ENCODE measurements at regions not wholly inside any gene's neighbourhood (a gene's known extent, or its start where the extent isn't known, plus 50 kb on each side); places are given as distances from the start of the nearest gene placed in this dataset.

GRCh38 chr22:48256041-48256739, 1493.7 kb downstream of the TBC1D22A start:
- no peak for DNase-seq

DNA sequence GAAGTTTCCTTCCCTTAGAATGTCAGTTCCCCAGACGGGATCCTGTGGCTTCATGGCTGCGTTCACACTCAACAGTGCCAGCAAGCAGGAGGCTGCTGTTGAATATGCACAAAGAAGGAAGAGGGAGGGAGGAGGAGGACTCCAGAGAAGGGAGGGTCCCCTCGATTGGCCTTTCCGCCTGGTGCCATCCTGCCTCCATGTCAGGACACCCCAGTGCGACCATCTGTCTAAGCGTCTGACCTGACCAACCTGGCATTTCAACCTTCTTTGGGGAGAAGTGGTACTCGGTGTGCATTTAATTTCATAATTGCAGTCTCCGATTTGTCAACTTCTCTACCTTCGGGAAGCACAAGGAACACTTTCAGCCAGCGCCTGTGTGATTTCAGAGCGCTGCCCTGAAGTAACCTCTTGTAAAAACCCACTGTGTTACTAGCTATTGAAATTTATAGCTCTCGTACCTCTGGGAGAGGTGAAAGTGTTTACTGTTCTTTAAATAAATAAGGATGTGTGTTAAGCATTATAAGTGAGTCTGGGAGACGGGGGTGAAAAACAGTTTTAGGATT, 1491.9 kb downstream of the TBC1D22A start:
- DNase-seq, result no peak

- DNase-seq, result no peak
Measured at GRCh38 chr22:48253573-48253972, 1491.1 kb downstream of the TBC1D22A start.

- no peak for DNase-seq
Measured at GRCh38 chr22:48253136-48253535, 1490.7 kb downstream of the TBC1D22A start.

DNA sequence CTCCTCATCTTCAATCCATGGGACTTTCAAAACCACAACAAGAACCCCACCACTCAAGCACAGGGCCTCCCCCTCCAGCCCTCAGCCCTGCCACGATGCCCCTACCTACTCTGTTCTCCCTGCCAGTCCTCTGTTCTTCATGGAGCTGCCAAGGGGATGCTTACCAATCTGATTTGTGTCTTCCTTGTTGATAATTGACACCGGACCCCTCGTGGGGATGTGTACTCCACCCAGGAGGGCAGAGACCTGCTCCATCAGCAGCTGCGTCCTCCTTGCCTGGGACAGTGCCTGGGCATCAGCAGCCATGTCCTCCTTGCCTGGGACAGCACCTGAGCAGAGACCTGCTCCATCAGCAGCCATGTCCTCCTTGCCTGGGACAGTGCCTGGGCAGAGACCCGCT, 1489.2 kb downstream of the TBC1D22A start:
- DNase-seq, result no peak

GRCh38 chr22:48250937-48251530, 1488.6 kb downstream of the TBC1D22A start:
- DNase-seq, result no peak

DNA sequence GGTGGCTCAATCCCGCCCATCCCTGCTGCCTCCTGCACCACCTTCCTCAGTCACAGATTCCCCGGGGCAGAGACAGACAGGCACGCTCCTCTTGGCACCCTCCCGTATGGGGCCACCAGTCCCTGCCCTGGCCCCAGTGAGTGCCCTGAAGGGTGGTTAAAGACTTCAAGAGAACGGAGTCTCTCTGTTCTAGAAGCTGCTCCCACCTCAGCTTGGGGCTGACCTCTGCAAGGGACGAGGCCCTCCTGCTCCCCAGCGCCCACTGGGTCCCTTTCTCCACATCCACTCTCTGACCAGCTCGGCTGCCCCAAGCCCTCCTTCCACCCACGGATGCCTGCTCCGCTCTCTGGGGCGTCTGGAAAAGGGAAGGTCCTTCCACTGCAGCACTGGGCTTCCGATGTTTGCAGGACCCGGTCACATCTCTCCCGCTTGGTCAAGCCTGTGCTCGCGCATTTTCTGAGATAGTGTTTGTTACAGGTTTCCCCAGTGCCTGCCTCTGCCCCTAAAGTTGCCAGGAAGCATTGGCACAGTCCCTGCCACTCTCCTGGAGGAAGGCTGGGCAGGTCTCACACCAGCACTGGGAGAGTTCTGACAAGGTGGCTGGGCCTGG, 1487.9 kb downstream of the TBC1D22A start:
- DNase-seq, result no peak

DNA sequence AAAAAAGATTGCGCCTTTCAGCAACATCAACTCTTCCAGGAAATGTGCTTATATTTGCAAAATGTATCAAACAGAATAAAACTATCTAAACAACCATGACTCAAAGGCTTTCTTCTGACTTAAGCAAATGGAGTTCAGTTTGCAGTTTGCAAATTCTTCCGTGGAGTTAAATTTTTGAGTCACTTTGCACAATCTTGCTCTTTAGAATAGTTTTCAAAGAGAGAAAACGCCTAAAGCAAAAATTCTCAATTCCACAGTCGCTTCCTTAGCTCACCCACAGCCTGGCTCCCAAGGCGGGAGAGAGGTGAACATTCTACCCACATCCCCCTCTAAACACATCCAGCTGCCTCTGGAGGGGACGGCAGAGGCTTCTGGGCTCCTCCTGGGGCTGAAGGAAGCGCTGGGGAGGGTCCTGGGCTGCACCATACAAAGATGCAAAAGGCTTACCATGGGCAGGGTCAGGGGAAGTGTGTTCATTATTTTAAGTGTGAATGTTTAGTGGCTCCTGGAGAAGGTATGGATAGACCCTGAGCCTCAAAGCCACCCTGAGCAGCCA, 1487.3 kb downstream of the TBC1D22A start:
- DNase-seq, result no peak

GRCh38 chr22:48248901-48249455, 1486.5 kb downstream of the TBC1D22A start:
- DNase-seq, result no peak

GRCh38 chr22:48247829-48248228, 1485.4 kb downstream of the TBC1D22A start:
- no peak for DNase-seq

DNA sequence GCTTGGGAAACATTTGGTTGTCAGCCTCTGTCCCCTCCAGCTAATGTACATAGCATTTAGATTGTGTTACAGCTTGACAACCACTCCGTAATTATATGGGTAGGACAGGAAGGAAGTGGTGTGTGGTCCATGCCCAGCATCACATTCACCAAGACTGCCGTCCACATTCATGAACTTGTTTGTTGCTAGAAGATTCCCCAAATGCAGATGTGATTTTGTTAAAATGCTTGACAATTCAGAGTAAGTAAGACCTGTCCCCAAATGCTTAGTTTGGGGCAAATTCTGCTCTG, 1482.7 kb downstream of the TBC1D22A start:
- no peak for DNase-seq

DNA sequence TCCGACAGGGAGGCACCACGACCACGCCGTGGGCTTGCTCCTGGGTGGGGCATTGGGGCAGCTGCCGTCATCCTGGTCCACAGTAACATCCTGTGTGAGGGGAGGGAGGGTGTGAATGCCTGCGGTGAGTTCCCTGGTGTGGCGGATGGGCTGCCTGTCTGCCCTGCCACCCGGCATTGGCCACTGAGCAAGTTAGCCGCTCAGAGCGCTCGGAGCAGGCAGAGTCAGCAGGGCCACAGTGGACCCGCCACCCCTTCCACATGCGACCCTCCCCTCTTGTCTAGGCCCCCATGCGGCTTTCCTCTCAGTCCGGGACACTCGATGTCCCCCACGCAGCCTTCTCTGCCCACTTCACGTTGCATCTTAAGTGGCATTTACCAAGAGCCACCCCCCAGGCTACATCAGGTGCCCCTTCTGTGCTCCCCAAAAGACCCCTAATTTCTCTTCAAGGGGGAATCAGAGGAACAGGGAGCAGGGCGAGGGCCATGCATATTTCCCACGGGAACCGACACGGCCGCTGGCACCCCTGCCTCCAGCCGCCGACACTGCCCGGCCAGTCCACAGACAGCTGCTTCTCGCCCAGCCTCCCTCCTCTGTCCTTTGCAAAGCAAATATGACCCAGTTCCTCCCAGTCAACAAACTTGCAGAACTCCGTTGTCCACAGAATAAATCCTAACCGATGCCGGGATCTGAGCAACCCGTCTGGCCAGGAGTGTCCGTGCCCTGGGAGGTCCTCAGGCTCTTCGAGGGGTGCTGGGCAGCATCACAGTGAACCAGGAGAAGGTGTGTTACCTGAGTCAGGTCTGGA, 1482.1 kb downstream of the TBC1D22A start:
- no peak for DNase-seq

DNA sequence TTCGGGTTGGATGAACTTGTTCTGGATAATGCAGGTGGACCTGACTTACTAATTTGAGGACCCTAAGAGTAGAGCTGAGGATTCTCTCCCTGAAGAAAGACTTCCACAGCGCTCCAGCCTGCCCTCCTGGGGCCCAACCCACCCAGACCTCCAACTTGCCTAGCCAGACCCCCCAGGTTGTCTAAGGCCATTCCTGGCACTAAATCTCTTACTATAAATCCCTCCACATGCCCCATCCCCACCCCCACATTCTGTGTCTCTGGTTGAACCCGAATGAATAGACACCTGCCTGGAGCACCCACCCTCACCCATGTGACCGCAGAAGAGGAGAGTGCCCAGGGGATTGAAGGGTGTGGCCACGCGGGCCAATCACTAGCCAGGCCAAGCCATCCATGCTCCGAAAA, 1480.0 kb downstream of the TBC1D22A start:
- DNase-seq, result no peak

DNA sequence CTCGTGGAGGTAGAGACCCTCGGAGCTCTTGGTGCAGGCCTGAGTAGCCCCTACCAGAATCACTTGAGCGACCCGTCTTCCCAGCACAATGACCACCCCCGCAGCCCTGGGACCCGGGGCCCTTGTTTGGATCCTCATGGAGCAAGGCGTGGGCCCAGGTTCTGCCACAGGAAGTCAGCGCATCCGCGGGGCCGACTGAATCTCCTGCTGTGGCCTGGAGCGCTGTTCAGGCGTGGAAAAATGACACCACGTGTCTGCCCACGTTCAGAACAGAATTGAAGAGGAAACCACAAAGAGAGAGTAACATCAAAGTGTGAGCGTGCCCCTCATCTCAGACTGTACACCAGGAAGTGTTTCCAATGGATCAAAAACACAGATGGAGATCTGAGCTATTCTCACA, 1479.2 kb downstream of the TBC1D22A start:
- no peak for DNase-seq

DNA sequence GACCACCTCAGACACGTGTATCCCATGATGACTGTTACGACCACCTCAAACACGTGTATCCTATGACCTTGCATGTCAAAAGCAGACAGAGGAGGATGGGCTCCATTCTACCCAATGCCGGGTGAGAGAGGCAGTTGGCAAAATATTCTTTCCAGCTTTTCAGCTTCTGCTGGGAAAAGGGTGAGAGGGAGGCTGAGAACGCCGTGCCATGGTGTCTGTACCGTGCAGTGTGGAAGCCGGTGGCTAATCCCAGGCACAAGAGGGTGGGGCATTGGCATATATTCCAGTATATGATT, 1478.4 kb downstream of the TBC1D22A start:
- no peak for DNase-seq

- DNase-seq, result no peak
Measured at GRCh38 chr22:48240148-48240934, 1477.9 kb downstream of the TBC1D22A start.

DNA sequence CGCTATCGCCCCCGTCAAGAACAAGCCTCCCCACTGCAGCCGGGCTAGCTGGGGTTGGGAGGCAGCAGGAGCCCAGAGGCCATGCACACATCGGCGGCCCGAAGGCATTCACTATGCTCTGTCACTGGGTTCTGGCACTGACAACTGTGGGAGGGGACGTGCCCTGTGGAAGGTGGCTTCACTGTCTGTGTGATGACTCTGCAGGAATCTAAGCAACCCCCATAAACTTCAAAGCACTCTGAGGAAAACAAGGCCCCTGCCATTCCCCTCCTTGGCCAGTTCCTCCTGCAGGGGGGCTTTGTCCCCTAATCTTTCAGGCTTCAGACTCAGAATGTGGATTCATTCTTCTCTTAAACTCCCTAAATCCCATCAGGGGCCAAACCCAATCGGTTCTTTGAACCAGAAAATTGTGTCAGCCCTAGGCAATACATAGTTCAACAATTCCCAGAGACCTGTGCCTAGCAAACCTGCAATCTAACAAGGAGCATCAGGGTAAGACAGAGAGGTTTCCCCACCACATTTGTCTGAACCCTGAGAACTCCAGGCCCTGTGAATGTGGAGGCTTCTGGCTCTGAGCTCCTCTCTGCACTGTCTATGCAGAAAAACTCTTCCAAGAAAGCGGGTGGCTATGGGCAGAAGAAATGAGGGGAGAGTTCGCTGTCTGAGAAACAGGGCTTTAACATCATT, 1477.2 kb downstream of the TBC1D22A start:
- DNase-seq, result no peak

DNA sequence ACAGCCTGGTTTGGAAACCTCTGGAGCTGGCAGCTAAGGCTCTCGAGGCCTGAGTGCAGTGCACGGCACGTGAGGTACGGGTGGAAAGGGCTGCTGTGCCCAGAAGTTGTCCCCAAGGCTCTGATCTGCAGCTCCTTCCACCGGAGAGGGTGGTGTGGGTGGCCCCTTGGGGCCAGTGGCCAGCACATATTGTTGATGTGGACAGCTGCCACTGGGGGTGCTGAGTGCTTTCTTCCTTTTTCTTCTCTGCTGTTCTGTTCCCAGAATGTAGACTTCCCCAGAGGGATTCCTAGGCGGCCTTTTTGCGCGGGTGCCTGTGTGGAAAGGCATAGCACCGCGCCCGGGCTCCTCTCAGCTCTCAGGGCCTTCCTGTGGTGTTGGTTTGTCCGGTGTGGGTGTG, 1476.5 kb downstream of the TBC1D22A start:
- no peak for DNase-seq

DNA sequence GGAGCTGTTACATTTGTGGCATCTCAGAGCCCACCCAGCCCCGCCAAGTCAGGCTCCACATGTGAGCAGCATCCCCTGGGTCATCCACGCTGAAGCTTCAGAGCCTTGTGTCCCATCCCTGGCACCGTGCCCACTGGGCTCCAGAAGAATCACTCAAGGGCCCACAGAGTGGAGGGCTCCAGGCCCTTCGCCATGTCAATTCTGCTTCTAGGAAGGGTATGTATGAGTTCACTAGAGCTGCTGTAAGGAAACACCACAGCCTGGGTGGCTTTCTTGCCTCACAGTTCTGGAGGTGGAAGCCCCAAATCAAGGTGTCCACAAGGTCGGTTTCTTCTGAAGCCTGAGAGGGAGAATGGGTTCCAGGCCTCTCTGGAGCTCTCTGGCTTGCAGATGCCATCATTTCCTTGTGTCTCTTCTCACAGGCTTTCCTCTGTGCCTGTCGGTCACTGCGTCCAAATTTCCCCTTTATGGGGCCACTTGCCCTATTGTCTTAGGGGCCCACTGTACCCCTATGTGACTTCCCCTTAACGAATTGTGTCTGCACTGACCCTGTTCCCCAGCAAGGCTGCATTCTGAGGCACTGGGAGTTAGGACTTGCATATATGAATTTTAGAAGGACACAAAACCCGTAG, 1476.0 kb downstream of the TBC1D22A start:
- DNase-seq, result no peak

DNA sequence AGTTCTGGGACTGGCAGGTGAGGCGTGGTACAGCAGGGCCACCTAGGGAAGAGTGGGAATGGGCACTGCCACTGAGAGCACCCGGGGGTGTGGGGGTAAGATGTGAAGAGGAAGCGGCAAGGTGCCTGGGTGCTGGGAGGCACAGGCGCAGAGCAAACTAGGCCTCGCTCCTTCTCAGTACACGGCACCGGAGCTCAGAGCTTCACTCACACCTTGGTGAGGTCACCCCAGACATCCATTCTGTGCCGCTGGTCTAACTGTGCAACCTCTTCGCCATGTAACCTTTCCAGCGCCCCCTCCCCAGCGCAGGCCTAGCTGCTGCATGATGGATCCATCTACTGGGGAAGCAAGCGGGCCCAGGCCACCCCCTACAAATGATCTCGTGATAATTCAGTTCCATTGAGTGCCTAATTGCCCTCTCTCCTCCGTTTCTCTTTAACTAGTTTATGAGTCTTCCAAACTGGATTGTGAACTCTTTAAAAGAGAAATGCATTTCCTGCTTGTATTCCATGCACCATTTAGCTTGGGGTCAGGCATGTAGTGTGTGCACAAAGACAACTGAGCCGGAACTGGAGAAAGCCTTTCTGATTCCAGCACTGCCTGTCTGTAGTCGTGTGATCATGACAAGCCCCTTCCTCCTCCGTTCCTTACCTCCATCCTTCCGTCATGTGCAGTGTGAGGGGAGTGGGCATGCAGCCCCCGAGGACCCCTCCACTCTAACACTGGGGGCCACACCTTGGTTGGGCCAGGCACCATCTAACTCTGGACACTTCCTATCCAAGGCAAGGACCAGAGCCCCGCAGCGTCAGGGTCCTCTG, 1475.2 kb downstream of the TBC1D22A start:
- DNase-seq, result no peak
